GM12864 (cell line): ENCODE measurements at regions not wholly inside any gene's neighbourhood (a gene's known extent, or its start where the extent isn't known, plus 50 kb on each side); places are given as distances from the start of the nearest gene placed in this dataset.

Source experiments
- DNase-seq: peaks from one replicate; pipeline ENCODE4 v3.0.0-alpha.2; 2011; ENCODE audit warnings: low read depth
- H3K4me3 ChIP-seq: 2 replicates; pipeline ENCODE4 v1.5.1; 2011; ENCODE audit warnings: mild to moderate bottlenecking, low read depth, low read length, control low read depth
- CTCF ChIP-seq: IDR thresholded peaks from 2 replicates; pipeline ENCODE4 v1.5.1; 2011; ENCODE audit warnings: low read depth, mild to moderate bottlenecking, moderate library complexity, low read length, control low read depth, inconsistent platforms; ENCODE audit errors: missing control alignments

- no peak overlapping the region for H3K4me3 ChIP-seq
- no peak for DNase-seq
- no peak for TF ChIP-seq CTCF
Observed at GRCh38 chr12:105819549-105819948, 319.2 kb downstream of the NUAK1 start.

GRCh38 chr12:105820429-105821125 is 318.2 kb downstream of the NUAK1 start:
- H3K4me3 ChIP-seq, result no peak overlapping the region
- DNase-seq, result no peak
- TF ChIP-seq CTCF, result no peak

- TF ChIP-seq CTCF, result no peak
- H3K4me3 ChIP-seq, result no peak overlapping the region
- DNase-seq, result no peak
Observed at GRCh38 chr12:105822131-105823105, 316.3 kb downstream of the NUAK1 start.

GRCh38 chr12:105823810-105824209 is 314.9 kb downstream of the NUAK1 start:
- no peak for DNase-seq
- H3K4me3 ChIP-seq, result no peak overlapping the region
- no peak for TF ChIP-seq CTCF

- no peak overlapping the region for H3K4me3 ChIP-seq
- TF ChIP-seq CTCF, result no peak
- no peak for DNase-seq
Observed at GRCh38 chr12:105825141-105825540, 313.6 kb downstream of the NUAK1 start.

GRCh38 chr12:105831372-105831771 is 307.4 kb downstream of the NUAK1 start:
- TF ChIP-seq CTCF, result no peak

More at GRCh38 chr12:105831372-105831771, 307.4 kb downstream of the NUAK1 start:
- DNase-seq, result no peak
- H3K4me3 ChIP-seq, result no peak overlapping the region
